AG09319 (cell line): ENCODE measurements at regions not wholly inside any gene's neighbourhood (a gene's known extent, or its start where the extent isn't known, plus 50 kb on each side); places are given as distances from the start of the nearest gene placed in this dataset.

Experiments
- DNase-seq: peaks from one replicate; pipeline ENCODE4 v3.0.0-alpha.2; 2010; ENCODE audit warnings: low read depth; ENCODE audit errors: extremely low read depth
- CTCF ChIP-seq: IDR thresholded peaks from 2 replicates; pipeline ENCODE4 v1.5.1; 2011; ENCODE audit warnings: low read depth, mild to moderate bottlenecking, inconsistent platforms, low read length, moderate library complexity

GRCh38 chr2:126527836-126528490, 128.0 kb upstream of the GYPC start:
- TF ChIP-seq CTCF = peak; percentile 59
- DNase-seq = peak; percentile 7

- DNase-seq = no peak
- no peak for TF ChIP-seq CTCF
These were observed 124.9 kb upstream of the GYPC start for GRCh38 chr2:126531029-126531428.

GRCh38 chr2:126534478-126534877, 121.5 kb upstream of the GYPC start:
- TF ChIP-seq CTCF = no peak
- DNase-seq = no peak

- TF ChIP-seq CTCF = no peak
- no peak for DNase-seq
These were observed 120.5 kb upstream of the GYPC start for GRCh38 chr2:126535408-126535807.

- no peak for DNase-seq
- TF ChIP-seq CTCF = no peak
These were observed 119.3 kb upstream of the GYPC start for GRCh38 chr2:126536605-126537200.

GRCh38 chr2:126539101-126539500, 116.9 kb upstream of the GYPC start:
- no peak for TF ChIP-seq CTCF
- no peak for DNase-seq

- TF ChIP-seq CTCF = no peak
- DNase-seq = no peak
These were observed 113.7 kb upstream of the GYPC start for GRCh38 chr2:126542247-126542646.
